ENCODE measurements at regions not wholly inside any gene's neighbourhood (a gene's known extent, or its start where the extent isn't known, plus 50 kb on each side); places are given as distances from the start of the nearest gene placed in this dataset.

GRCh38 chr1:229086686-229087085 lies 184.2 kb upstream of the RAB4A start:
- no peak for DNase-seq

DNA sequence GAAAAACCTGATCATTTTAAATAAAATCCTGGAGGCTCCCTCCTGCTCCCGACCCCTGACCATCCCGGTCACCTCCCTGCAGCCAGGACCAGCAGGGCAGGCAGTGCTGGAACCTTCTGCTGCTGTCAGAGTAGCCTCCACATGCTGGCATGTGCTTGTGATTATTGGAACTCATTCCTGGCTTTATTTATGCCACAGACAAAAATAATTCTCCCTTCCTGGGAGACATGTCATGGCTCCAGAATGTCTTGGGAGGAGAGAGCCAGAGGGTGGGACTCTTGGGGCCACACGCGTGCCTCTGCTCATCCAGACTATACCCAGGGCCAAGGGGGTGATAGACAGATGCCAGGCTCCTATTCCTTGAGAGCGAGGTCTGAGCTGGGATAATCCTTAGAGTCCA lies 183.6 kb upstream of the RAB4A start:
- Histone ChIP-seq H3K9me3 (peaks cover 10% of the 10 kb centered on the region), H3K4me3 (no peak overlapping the region), H3K27ac (no peak overlapping the region), H3K4me1 (peaks cover 3% of the 10 kb centered on the region), H3K36me3 (no peaks in the 10 kb centered on the region), H3K27me3 (ENCODE audit: low read depth) (no peaks in the 10 kb centered on the region)
- no peak for TF ChIP-seq CTCF (IDR thresholded peaks at IDR 0.05)
- ATAC-seq (no peak), DNase-seq (no peak)
- intact Hi-C loops (cut with DNase I), result no loop called here

More at GRCh38 chr1:229086686-229087085, 184.2 kb upstream of the RAB4A start:
- Histone ChIP-seq H3K27ac (no peak overlapping the region), H3K36me3 (no peaks in the 10 kb centered on the region), H3K4me1 (no peaks in the 10 kb centered on the region), H3K9me3 (peaks cover 16% of the 10 kb centered on the region), H3K4me3 (no peak overlapping the region), H3K27me3 (ENCODE audit: low read depth) (no peaks in the 10 kb centered on the region)
- intact Hi-C loops (cut with DNase I), result no loop called here
- no peak for ATAC-seq
- TF ChIP-seq CTCF (IDR thresholded peaks at IDR 0.05), result no peak

DNA sequence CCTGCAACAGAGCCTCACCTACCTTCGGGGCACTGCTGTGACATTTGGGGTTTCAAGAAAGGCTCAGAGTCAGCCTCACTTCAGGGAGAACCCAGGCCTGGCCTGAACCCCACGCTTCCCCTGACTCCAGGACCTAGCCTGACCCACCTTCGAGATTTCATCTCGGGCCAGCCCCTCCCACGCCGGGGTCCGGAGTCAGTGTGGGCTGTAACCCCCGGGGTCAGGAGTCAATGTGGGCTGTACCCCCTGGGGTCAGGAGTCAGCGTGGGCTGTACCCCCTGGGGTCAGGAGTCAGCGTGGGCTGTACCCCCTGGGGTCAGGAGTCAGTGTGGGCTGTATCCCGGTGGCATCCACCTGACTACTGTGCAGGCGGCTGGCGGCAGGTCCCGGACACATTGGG lies 183.0 kb upstream of the RAB4A start:
- Histone ChIP-seq H3K4me1 (peaks cover 7% of the 10 kb centered on the region), H3K27me3 (ENCODE audit: low read depth) (no peaks in the 10 kb centered on the region), H3K27ac (no peak overlapping the region), H3K36me3 (no peaks in the 10 kb centered on the region), H3K4me3 (no peak overlapping the region), H3K9me3 (peaks cover 9% of the 10 kb centered on the region)
- DNase-seq (no peak), ATAC-seq (no peak)
- TF ChIP-seq CTCF (IDR thresholded peaks at IDR 0.05), result no peak
- intact Hi-C loops (cut with DNase I), result no loop called here

DNA sequence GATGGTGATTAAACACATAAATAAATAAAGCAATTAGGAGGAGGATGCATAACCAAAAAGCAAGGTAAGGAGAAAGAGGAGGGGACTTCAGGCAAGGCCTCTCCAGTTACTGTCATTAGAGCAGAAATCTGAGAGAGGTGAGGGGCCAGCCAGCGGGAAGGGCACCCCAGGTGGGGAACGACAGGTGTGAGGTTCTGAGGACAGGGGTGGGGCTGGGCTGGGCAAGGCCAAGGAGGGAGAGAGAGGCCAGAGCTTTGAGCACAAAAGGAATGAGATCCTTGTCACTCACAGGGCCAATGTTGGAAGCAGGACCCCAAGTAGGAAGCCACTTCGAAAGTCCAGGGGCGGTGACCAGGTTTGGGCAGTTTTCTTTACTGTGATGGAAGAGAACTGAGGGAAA lies 182.2 kb upstream of the RAB4A start:
- Histone ChIP-seq H3K36me3 (no peaks in the 10 kb centered on the region), H3K4me3 (no peak overlapping the region), H3K9me3 (peaks cover 1% of the 10 kb centered on the region), H3K27me3 (ENCODE audit: low read depth) (no peaks in the 10 kb centered on the region), H3K27ac (no peak overlapping the region), H3K4me1 (peaks cover 7% of the 10 kb centered on the region)
- DNase-seq (no peak), ATAC-seq (no peak)
- intact Hi-C loops (cut with DNase I), result no loop called here
- no peak for TF ChIP-seq CTCF (IDR thresholded peaks at IDR 0.05)

DNA sequence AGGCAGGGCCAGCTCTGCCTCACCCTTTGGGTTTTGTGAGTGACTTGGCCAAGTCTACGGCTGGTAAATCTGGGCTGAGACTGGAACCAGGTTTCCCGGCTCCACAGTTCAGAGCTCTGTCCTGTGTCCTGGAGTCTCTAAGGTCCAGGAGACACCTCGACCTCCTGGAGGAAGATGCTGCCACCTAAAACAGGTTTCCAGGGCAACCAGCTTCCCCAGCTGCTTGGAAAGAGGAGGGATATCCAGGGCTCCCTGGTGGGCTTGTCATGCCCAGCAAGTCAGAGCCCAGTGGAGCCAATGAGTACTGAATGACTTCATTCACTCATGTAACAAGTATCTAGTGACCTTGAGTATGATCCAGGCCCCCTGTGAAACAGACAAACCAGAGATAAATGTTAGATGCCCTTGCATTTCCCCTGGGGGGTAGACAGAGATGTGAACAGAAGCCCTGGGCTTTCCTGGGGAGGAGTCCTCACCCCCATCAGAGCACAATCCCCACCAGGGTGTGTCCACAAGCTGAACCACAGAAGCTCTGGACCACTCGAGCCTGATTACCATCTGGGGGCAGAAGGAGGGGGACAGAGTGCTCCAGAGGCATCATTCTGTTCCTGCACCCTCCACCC lies 181.2 kb upstream of the RAB4A start:
- H3K4me1 ChIP-seq, result peaks cover 7% of the 10 kb centered on the region
- H3K27me3 ChIP-seq (ENCODE audit: low read depth), result no peaks in the 10 kb centered on the region
- no peak overlapping the region for H3K27ac ChIP-seq
- intact Hi-C loops (cut with DNase I), result no loop called here
- ATAC-seq, result no peak
- H3K4me3 ChIP-seq, result no peak overlapping the region
- no peak for TF ChIP-seq CTCF (IDR thresholded peaks at IDR 0.05)
- no peaks in the 10 kb centered on the region for H3K9me3 ChIP-seq
- DNase-seq, result no peak
- no peaks in the 10 kb centered on the region for H3K36me3 ChIP-seq

All from lower lobe of right lung (tissue), 2 donors.